Parathyroid adenoma (tissue), 2 donors: ENCODE measurements at regions not wholly inside any gene's neighbourhood (a gene's known extent, or its start where the extent isn't known, plus 50 kb on each side); places are given as distances from the start of the nearest gene placed in this dataset.

Source experiments
- H2AFZ ChIP-seq: fragments of 300-600 bp; sonication (generic); one replicate; pipeline ENCODE4 v1.7.0; 2017; ENCODE audit warnings: antibody characterized with exemption, mild to moderate bottlenecking
- H3K27ac ChIP-seq: fragments of 300-600 bp; sonication (generic); one replicate; pipeline ENCODE4 v1.7.0; 2017
- H3K27me3 ChIP-seq: fragments of 300-600 bp; sonication (generic); one replicate; pipeline ENCODE4 v1.7.0; 2017; ENCODE audit warnings: low read length; ENCODE audit not compliant: control insufficient read depth, insufficient read depth
- H3K36me3 ChIP-seq: fragments of 300-600 bp; sonication (generic); one replicate; pipeline ENCODE4 v1.7.0; 2017; ENCODE audit warnings: low read length; ENCODE audit not compliant: control insufficient read depth, insufficient read depth
- H3K4me1 ChIP-seq: fragments of 300-600 bp; sonication (generic); one replicate; pipeline ENCODE4 v1.7.0; 2017; ENCODE audit warnings: control low read depth
- H3K4me2 ChIP-seq: fragments of 300-600 bp; sonication (generic); one replicate; pipeline ENCODE4 v1.7.0; 2017; ENCODE audit warnings: low read length
- H3K4me3 ChIP-seq: fragments of 300-600 bp; sonication (generic); one replicate; pipeline ENCODE4 v1.7.0; 2017; ENCODE audit warnings: low read depth, low read length
- H3K79me2 ChIP-seq: fragments of 300-600 bp; sonication (generic); one replicate; pipeline ENCODE4 v1.7.0; 2017; ENCODE audit warnings: control low read depth
- H3K9ac ChIP-seq: fragments of 300-600 bp; sonication (generic); one replicate; pipeline ENCODE4 v1.7.0; 2017; ENCODE audit warnings: mild to moderate bottlenecking
- H3K9me3 ChIP-seq: fragments of 300-600 bp; sonication (generic); one replicate; pipeline ENCODE4 v1.7.0; 2017; ENCODE audit warnings: low read length; ENCODE audit not compliant: control insufficient read depth
- CTCF ChIP-seq: fragments of 300-600 bp; sonication (generic); IDR thresholded peaks from one replicate; pipeline ENCODE4 v1.7.0; 2017; ENCODE audit warnings: antibody characterized with exemption, mild to moderate bottlenecking
- donor health status: primary hyperparathyroidism.

GRCh38 chr7:20862554-20862953, 75.9 kb upstream of the SP8 start:
- no peak for TF ChIP-seq CTCF
- Histone ChIP-seq H3K36me3 (no peaks in the 10 kb centered on the region), H3K4me2 (no peak overlapping the region), H3K4me1 (no peaks in the 10 kb centered on the region), H3K27me3 (no peaks in the 10 kb centered on the region), H2AFZ (no peak overlapping the region), H3K27ac (no peak overlapping the region), H3K79me2 (no peaks in the 10 kb centered on the region), H3K4me3 (no peak overlapping the region), H3K9me3 (no peaks in the 10 kb centered on the region), H3K9ac (no peak overlapping the region)

- no peaks in the 10 kb centered on the region for H3K27me3 ChIP-seq
- H3K36me3 ChIP-seq, result no peaks in the 10 kb centered on the region
- H3K27ac ChIP-seq, result no peak overlapping the region
- no peak overlapping the region for H2AFZ ChIP-seq
- no peak overlapping the region for H3K4me3 ChIP-seq
- no peaks in the 10 kb centered on the region for H3K4me1 ChIP-seq
- H3K4me2 ChIP-seq, result no peak overlapping the region
- no peak overlapping the region for H3K9ac ChIP-seq
- no peaks in the 10 kb centered on the region for H3K79me2 ChIP-seq
- no peak for TF ChIP-seq CTCF
- H3K9me3 ChIP-seq, result no peaks in the 10 kb centered on the region
Observed at GRCh38 chr7:20864221-20864620, 77.5 kb upstream of the SP8 start.

- Histone ChIP-seq H3K4me1 (no peaks in the 10 kb centered on the region), H3K27ac (no peak overlapping the region), H3K4me2 (no peak overlapping the region), H3K79me2 (no peaks in the 10 kb centered on the region), H3K36me3 (no peaks in the 10 kb centered on the region), H3K27me3 (no peaks in the 10 kb centered on the region), H3K9ac (no peak overlapping the region), H3K9me3 (no peaks in the 10 kb centered on the region), H3K4me3 (no peak overlapping the region), H2AFZ (no peak overlapping the region)
- TF ChIP-seq CTCF, result no peak
Observed at GRCh38 chr7:20865684-20866083, 79.0 kb upstream of the SP8 start.

- Histone ChIP-seq H3K27ac (no peak overlapping the region), H3K27me3 (no peaks in the 10 kb centered on the region), H3K9me3 (no peaks in the 10 kb centered on the region), H3K79me2 (no peaks in the 10 kb centered on the region), H3K4me1 (no peaks in the 10 kb centered on the region), H3K36me3 (no peaks in the 10 kb centered on the region), H2AFZ (no peak overlapping the region), H3K4me2 (no peak overlapping the region), H3K9ac (no peak overlapping the region), H3K4me3 (no peak overlapping the region)
- no peak for TF ChIP-seq CTCF
Observed at GRCh38 chr7:20870977-20871376, 84.3 kb upstream of the SP8 start.

- Histone ChIP-seq H3K79me2 (no peaks in the 10 kb centered on the region), H3K4me2 (no peak overlapping the region), H3K4me3 (no peak overlapping the region), H3K9me3 (no peaks in the 10 kb centered on the region), H3K9ac (no peak overlapping the region), H3K27ac (no peak overlapping the region), H3K36me3 (no peaks in the 10 kb centered on the region), H3K27me3 (no peaks in the 10 kb centered on the region), H3K4me1 (no peaks in the 10 kb centered on the region), H2AFZ (no peak overlapping the region)
- TF ChIP-seq CTCF, result no peak
Observed at GRCh38 chr7:20892776-20893175, 106.1 kb upstream of the SP8 start.
